Mucosa of gallbladder (tissue), 1 donor: ENCODE measurements at regions not wholly inside any gene's neighbourhood (a gene's known extent, or its start where the extent isn't known, plus 50 kb on each side); places are given as distances from the start of the nearest gene placed in this dataset.
"Not testable (repeated sequence)": the region's sequence is repeated elsewhere in the genome, so short reads cannot be mapped to it uniquely, and the experiment has no call there.

Experiments
- DNase-seq: peaks from one replicate; pipeline ENCODE4 v3.0.0-alpha.2; 2020; ENCODE audit warnings: low spot score
- donor health status: DM: no; HTN: no; CAD: no.

DNA sequence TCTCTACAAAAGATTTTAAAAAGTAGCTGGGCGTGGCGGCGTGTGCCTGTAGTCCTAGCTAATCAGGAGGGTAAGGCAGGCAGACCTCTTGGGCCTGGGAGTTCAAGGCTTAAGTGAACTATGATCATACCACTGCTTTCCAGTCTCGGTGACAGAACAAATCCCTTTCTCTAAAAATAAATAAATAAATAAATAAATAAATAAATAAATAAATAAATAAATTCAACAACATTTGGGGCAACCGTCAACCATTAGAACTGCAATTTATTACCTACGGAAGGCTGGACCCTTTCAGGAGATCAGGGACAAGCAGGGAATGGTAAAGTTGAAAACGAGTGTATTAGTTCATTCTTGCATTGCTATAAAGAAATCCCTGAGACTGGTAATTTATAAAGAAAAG lies 136.2 kb upstream of the USP9X start:
- DNase-seq = no peak

DNA sequence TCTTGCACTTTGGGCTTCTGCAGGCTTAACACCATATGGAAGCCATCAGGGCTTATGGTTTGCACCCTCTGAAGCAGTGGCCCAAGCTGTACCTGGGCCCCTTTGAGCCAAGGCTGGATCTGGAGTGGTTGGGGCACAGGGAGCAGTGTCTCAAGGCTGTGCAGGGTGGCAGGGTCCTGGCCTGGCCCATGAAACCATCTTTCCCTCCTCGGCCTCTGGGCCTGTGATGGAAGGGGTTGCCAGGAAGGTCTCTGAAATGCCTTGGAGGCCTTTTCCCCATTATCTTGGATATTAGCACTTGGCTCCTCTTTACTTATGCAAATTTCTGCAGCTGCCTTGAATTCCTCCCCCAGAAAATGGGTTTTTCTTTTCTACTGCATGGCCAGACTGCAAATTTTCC lies 134.7 kb upstream of the USP9X start:
- DNase-seq = no peak

DNA sequence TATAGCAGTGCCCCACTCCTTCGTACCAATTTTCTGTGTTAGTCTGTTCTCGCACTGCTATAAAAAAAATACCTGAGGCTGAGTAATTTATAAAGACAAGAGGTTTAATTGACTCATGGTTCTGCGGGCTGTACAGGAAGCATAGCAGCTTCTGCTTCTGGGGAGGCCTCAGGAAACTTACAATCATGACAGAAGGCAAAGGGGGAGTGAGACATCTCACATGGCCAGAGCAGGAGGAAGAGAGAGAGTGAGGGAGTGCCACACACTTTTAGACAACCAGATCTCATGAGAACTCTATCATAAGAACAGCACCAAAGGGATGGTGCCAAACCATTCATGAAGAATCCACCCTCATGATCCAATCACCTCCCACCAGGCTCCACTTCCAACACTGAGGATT lies 133.8 kb upstream of the USP9X start:
- DNase-seq = not testable (repeated sequence)

DNA sequence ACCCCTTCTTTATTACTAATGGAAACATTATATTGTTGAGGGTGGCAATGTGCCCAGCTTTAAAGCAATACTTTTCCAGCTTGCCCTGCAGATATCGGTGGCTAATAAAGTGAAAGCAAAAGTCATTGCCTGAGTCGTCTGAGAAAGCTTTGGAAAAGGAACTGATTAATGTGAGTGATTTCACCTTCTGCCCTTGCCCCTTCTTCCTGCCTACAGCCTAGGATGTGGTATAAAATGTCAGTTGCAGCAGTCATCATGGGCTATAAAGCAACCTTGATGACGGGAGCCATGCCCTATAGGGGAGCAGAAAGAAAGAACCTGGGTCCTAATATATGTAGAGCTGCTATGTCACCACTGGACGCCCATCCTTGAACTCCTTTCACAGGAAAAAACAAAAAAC lies 132.4 kb upstream of the USP9X start:
- DNase-seq = no peak

DNA sequence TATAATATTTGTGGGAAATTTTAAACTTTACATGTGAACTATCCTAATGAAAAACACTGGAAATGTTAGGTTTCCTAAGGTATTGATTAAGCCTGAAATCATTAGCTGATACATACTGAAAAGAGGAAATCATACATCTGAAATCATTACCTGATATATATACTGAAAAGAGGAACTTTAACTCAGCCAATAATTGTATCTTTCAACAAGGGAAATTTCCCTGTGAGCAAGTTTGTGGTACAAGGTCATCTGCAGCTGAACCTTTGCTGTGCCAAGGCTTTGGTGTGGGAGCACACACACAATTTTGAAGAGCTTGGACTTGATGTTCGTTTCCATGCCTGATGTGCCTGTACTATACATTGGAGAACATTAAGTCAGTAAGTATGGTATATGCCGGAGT lies 131.9 kb upstream of the USP9X start:
- DNase-seq = no peak

DNA sequence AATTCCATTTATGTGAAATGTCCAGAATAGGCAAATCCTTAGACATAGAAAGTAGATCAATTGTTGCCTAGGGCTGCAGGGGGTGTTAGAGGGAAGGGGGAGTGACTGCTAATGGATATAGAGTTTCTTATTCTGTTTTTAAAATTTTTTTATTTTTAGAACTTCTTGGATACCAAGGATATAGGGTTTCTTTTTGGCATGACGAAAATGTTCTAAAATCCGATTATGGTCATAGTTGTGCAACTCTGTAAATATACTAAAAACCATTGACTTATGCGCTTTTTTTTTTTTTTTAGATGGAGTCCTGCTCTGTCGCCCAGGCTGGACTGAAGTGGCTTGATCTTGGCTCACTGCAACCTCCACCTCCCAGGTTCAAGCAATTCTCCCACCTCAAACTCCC lies 125.2 kb upstream of the USP9X start:
- DNase-seq = no peak

DNA sequence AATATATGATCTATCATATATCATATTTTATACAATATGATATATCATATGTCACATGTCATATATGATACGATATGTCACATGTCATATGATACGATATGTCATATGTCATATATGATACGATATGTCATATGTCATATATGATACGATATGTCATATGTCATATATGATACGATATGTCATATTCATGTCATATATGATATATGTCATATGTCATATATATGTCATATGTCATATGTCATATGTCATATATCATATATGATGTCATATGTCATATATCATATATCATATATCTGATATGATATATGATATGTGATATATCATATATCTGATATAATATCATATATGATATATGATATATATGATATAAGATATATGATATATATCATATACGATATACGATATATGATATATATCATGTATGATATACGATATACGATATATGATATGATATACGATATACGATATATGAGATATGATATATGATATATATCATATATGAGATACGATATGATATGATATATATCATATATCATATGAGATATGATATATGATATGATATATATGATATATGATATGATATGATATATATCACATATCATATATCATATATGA lies 122.3 kb upstream of the USP9X start:
- DNase-seq = no peak

DNA sequence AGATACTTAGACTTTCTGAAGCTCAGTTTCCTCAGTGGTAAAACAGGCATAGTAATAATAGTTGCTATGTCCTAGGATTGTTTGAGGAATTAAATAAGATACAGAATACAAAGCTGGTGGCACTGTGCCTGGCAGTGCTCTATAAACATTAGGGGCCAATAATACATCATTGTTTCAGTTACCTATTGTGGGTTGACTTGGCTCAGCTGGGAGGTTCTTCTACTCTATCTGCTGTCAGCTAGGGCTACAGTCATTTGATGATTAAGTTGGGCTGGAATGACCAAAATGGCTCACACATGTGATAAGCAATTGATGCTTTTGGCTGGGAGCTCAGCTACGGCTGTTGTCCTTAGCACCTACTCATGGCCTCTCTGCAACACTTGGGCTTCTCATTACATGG lies 121.2 kb upstream of the USP9X start:
- no peak for DNase-seq

DNA sequence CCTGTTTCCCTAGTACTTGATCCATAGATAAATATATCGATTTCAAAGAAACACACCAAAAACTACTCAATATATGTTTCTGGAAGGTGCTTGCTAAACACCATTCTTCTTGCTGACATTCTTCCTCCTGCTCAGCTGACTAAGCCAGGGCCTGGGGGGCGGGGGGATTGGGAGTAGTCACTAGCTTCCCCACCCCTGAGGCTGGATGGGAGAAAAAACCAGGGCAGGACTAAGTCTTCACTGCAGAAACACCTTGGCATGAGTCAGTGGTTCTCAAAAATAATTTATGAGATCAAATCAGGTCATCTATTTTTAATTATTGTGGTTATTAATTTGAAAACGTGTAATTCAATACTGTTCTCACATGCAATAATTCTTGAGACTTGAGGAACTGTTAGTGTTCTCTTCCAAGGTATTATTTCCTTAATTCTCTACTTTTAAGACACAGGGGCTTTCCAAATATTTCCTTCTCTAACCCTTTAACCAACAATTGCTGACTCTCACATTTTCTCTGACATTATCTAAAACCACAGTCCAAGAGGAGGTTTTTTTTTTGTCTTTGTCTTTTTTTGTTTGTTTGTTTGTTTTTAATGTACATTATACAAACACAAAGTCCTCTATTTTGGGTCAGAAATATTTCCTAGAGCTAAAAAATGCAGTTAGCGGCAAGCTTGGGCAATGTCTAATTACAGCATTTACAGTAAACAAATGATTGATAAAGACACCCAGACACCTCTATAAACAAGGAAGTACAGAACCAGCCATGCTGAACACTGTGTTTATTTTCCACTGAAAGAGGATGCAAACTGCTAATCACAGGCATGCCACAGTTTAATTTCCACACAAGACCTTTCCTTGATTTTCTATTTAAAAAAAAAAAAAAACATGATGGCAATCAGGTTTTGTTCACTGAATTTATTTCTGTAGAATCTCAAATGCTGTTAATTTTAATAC lies 120.3 kb upstream of the USP9X start:
- DNase-seq = no peak

DNA sequence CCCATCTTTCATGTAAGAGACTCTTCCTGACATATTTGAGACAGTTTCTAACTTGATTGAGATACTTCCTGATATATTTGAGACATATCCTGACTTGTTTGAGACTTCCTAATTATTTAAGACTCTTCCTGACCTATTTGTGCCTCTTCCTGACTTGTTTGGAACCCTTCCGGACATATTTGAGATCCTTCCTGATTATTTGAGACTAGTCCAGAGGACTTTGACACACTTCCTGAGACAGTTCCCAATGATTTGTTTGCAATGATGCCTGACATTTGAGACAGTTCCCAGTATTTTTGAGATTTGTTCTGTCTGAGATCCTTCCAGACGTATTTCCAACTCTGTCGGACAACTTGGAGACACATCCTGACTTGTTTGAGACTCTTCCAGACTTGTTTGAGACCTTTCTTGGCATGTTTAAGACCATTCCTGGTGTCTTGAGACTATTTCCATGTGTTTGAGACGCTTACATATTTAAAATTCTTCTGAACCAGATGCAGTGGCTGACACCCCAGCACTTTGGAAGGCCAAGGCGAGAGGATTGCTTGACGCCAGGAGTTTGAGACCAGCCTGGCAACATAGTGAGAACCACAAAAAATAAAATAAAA lies 118.9 kb upstream of the USP9X start:
- no peak for DNase-seq

DNA sequence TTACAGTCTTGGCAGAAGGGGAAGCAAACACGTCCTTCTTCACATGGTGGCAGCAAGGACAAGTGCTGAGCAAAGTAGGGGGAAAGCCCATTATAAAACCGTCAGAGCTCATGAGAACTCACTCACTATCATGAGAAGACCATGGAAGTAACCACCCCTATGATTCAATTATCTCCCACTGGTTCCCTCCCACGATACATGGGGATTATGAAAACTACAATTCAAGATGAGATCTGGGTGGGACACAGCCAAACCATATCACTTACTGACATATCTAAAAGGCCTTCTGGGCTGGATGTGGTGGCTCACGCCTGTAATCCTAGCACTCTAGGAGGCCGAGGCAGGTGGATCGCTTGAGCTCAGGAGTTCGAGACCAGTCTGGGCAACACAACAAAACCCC lies 117.1 kb upstream of the USP9X start:
- no peak for DNase-seq

DNA sequence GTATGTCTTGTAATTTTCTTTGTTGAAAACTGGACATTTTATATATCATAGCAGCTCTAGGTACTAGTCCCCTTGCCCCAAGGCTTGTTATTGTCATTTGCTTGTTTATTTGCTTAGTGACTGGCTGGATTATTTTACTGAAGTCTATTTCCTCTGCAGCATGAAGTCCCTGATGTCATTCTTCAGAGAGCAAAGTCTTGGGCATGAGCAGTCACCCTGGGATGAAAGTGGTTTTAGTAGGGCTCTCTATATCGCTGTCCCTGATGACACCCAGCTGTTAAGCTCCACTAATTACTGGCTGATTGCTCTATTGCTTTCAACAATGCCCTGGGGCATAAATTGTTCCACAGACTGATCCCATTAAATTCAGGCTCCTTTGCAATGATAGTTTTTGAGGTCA lies 113.5 kb upstream of the USP9X start:
- no peak for DNase-seq

DNA sequence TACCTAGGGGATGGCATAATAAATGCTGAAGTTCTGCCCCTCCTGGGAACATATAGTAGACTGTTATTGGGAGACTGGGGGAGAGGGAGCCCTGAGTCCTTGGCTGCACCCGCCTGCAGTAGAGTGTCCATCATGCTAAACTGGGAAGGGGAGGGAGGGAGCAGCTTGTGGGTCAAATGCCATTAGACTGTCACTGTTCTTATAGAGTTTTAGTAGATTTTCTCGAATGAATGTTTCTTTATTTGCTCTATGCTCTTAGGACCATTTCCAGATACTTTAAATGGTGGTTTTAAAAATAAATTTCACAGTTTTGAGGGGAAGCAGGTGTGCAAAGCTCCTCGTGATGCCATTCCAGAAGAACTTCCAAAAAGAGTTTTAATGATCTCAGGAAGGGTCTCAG lies 111.6 kb upstream of the USP9X start:
- DNase-seq = no peak

DNA sequence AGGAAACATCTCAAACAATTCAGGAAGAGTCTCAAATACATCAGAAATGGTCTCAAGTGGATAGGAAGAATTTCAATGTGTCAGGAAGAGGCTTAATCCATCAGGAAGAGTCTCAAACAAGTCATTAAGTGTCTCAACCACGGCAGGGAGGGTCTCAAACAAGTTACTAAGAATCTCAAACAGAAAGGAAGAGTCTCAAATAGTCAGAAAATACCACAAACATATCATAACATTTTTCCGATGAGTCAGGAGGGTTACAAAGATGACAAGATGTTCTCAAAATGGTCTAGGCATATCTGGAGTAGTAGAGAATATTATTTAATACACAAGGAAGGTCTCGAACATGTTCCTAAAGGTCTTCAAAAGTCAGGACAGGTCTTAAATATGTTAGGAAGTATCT lies 109.3 kb upstream of the USP9X start:
- no peak for DNase-seq

DNA sequence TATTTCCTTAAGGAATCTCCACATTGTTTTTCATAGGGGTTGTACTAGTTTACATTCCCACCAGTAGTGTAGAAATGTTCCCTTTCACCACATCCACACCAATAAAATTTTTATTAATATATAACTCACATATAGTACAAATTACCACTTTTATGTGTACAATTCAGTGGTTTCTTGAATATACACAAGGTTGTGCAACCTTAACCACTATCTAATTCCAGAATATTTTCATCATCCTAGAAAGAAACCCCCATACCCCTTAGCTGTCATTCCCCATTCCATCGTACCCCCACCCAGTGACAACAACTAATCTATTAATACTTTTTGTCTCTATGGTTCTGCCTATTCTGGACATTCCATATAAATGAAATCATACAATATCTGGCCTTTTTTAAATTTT lies 108.3 kb upstream of the USP9X start:
- DNase-seq = no peak

DNA sequence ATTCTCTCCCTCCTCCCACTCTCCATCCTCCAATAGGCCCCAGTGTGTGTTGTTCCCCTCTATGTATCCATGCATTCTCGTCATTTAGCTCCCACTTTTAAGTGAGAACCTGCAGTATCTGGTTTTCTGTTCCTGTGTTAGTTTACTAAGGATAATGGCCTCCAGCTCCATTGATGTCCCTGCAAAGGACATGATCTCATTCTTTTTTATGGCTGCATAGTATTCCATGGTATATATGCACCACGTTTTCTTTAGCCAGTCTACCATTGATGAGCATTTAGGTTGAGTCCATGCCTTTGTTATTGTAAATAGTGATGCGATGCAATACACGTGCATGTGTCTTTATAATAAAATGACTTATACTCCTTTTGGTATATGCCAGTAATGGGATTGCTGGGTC lies 100.3 kb upstream of the USP9X start:
- DNase-seq = no peak

DNA sequence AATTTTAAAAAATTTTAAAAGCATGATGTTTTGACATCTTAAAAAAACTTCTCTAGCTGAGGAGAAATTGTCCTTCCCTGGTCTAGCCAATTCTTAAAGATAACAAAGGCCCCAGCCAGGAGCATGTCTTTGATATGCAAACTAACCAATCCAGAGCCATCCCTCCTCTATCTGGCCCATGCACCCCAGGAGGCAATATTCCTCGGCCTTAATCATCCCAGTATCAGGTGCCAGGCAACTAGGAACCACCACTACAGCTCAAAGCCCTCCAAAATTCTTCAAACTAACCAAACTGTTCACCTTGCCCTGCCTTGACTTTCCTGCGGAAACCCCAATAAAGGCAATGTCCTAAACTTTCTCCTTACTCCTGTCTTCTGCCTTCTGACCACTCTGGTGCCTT lies 97.8 kb upstream of the USP9X start:
- no peak for DNase-seq

DNA sequence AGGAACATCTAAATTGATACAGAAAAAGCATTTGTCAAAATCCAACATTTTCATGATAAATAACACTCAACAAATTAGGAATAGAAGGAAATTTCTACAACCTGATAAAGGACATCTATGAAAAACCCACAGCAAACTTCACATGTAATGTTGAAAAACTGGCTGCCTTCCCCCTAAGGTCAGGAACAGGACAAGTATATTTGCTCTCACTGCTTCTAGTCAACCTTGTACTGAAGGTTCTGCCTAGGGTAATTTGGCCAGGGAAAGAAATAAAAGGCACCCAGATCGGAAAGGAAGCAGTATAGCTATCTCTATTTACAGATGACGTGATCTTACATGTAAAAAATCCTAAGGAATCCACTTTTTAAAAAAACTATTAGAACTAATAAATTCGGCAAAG lies 97.1 kb upstream of the USP9X start:
- DNase-seq = no peak

DNA sequence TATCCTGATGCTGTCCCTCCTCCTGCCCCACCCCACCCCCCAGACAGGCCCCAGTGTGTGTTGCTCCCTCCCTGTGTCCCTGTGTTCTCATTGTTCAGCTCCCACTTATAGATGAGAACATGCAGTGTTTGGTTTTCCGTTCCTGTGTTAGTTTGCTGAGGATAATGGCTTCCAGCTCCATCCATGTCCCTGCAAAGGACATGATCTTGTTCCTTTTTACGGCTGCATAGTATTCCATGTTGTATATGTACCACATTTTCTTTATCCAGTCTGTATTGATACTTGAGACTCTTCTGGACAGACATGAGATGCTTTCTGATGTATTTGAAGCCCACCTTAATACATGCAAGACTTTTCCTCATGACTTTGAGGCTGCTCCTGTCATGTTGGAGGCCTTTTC lies 91.8 kb upstream of the USP9X start:
- DNase-seq = not testable (repeated sequence)

DNA sequence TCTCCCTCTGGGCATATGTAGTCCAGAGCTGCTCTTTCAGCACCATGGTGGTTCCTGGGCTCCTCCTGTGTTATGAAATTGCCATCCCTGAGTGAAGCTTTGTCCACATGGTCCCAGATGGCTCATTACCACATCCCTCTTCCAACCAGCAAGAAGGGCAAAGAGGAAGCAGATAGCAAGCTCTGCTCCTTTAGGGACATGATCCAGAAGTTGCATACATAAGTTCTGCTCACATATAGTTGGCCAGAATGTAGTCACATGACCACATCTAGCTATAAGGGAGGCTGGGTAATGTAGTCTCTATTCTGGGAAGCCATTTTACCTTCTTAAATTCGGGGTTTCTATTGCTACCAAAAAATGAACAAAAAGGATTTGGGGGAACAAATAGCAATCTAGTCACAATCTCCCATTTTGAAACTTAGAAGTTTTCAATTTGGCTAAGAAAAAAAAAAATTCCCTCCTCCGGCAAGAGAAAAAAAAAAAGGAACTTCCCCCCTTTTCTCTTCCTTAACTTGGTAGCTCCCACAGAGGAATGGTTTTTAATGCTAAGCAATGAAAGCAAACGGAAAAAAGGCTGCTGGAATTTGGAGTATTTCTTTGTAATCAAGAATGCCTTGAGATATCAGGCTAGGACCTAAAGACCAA lies 88.2 kb upstream of the USP9X start:
- peak; percentile 13 for DNase-seq

DNA sequence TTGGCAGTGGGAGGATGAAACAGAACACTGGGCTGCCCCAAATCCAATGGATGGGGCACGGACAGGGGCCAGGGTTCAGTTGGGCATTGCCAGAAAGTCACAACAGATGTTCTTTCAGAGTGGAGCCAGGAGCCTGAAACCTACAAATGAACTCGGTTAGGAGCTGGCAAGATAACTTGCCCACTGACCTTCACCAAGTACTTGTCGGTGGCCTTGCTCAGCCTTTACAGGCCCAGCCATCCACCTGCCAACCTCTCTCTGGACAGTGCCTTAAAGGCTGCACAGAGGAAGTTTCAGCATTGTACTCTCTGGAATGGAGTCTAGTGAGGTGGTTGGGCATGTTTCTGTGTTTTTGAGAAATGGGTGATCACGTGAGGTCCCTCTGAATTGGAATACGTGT lies 87.1 kb upstream of the USP9X start:
- no peak for DNase-seq

DNA sequence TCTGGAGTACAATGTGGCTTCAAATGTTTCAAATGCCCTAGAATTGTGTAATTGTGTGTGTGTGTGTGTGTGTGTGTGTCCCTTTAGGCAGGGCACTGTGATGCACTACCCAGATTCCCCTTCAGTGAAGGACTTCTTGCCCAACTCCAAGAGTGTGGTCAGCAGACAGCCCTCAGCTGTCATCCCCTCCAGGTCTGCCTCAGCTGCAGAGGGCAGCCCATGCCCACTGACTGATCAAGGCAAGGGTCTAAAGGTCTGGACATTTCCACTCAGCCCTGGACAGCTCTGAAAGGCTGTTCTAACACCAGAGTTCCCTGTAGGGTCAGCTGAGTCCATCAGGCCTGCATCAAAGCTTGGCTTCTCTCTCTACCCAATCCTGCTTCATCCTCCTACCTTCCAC lies 83.9 kb upstream of the USP9X start:
- DNase-seq = no peak

DNA sequence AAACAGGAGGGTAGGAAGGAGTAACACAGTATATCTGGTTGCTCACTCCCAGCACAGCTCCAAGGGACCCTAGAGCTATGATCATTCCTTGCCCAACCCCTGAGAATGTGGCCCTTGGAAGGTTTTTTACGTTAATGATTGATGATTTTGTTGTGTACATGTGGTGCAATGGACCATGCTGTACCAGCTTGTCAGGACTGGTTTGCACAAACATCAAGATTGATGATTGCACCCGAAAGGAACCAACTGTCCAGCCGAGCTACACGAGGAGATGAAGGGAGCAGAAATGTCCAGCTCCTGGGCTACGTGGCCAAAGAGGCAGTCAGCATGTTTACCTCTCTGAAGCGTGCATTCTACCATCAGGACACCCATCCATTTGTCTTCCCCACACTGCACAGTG lies 83.2 kb upstream of the USP9X start:
- peak; percentile 13 for DNase-seq
